GM23338 (cell line): ENCODE measurements at regions not wholly inside any gene's neighbourhood (a gene's known extent, or its start where the extent isn't known, plus 50 kb on each side); places are given as distances from the start of the nearest gene placed in this dataset.

Source experiments
- ATAC-seq: fragments of 200-7000 bp; cut with Tn5 transposase; 3 replicates; pipeline ENCODE4 v1.9.1; 2020
- DNase-seq: peaks from one replicate; pipeline ENCODE4 v3.0.0-alpha.2; 2015; ENCODE audit warnings: low spot score
- H2AFZ ChIP-seq: fragments of 200-600 bp; sonication (generic); 2 replicates; pipeline ENCODE4 v1.8.0; 2016; ENCODE audit warnings: antibody characterized with exemption, mild to moderate bottlenecking, moderate library complexity
- H3F3A ChIP-seq: fragments of 200-600 bp; sonication (generic); replicated peaks from 2 replicates; pipeline ENCODE4 v1.8.0; 2017; ENCODE audit warnings: antibody characterized with exemption, mixed run types, low read depth
- H3K27ac ChIP-seq: fragments of 200-600 bp; sonication (generic); 2 replicates; pipeline ENCODE4 v1.6.1; 2016; ENCODE audit warnings: low read depth
- H3K27me3 ChIP-seq: fragments of 200-600 bp; sonication (generic); 2 replicates; pipeline ENCODE4 v1.8.0; 2016; ENCODE audit warnings: mild to moderate bottlenecking, mixed run types, moderate library complexity; ENCODE audit not compliant: insufficient read depth
- H3K36me3 ChIP-seq: fragments of 200-600 bp; sonication (generic); 2 replicates; pipeline ENCODE4 v1.8.0; 2016; ENCODE audit warnings: mild to moderate bottlenecking; ENCODE audit not compliant: insufficient read depth
- H3K4me1 ChIP-seq: fragments of 200-600 bp; sonication (generic); 2 replicates; pipeline ENCODE4 v1.8.0; 2016; ENCODE audit warnings: mild to moderate bottlenecking, moderate library complexity; ENCODE audit not compliant: insufficient read depth
- H3K4me2 ChIP-seq: fragments of 200-600 bp; sonication (generic); 2 replicates; pipeline ENCODE4 v1.7.1; 2017; ENCODE audit warnings: mixed run types
- H3K4me3 ChIP-seq: fragments of 200-600 bp; sonication (generic); 2 replicates; pipeline ENCODE4 v1.6.1; 2016; ENCODE audit warnings: mixed run types
- H3K79me2 ChIP-seq: fragments of 200-600 bp; sonication (generic); replicated peaks from 2 replicates; pipeline ENCODE4 v1.8.0; 2017; ENCODE audit warnings: mild to moderate bottlenecking; ENCODE audit not compliant: insufficient read depth
- H3K9me2 ChIP-seq: fragments of 200-600 bp; sonication (generic); 2 replicates; pipeline ENCODE4 v1.8.0; 2017; ENCODE audit not compliant: insufficient read depth
- H4K20me1 ChIP-seq: fragments of 200-600 bp; sonication (generic); replicated peaks from 2 replicates; pipeline ENCODE4 v1.8.0; 2017; ENCODE audit warnings: mild to moderate bottlenecking; ENCODE audit not compliant: insufficient read depth
- H3K27ac Mint-ChIP-seq: 2 replicates; pipeline ENCODE4 v1.8.0; 2020; ENCODE audit warnings: inconsistent platforms, mild to moderate bottlenecking, moderate library complexity, mixed read lengths
- H3K27me3 Mint-ChIP-seq: 3 replicates; pipeline ENCODE4 v1.8.0; 2022; ENCODE audit warnings: low read depth, mild to moderate bottlenecking, moderate library complexity, mixed read lengths, inconsistent platforms; ENCODE audit not compliant: insufficient read depth, poor library complexity
- H3K36me3 Mint-ChIP-seq: 3 replicates; pipeline ENCODE4 v1.8.0; 2021; ENCODE audit warnings: low read depth, mild to moderate bottlenecking, inconsistent platforms, moderate library complexity, mixed read lengths
- H3K4me1 Mint-ChIP-seq: 3 replicates; pipeline ENCODE4 v1.8.0; 2020; ENCODE audit warnings: mild to moderate bottlenecking, inconsistent platforms, mixed read lengths
- H3K4me3 Mint-ChIP-seq: 3 replicates; pipeline ENCODE4 v1.8.0; 2021; ENCODE audit warnings: moderate library complexity, mild to moderate bottlenecking, inconsistent platforms, mixed read lengths
- H3K9me3 Mint-ChIP-seq: 3 replicates; pipeline ENCODE4 v1.8.0; 2020; ENCODE audit warnings: moderate library complexity, mild to moderate bottlenecking, inconsistent platforms, mixed read lengths
- CREB1 ChIP-seq: fragments of 250-450 bp; sonication (Bioruptor Pico); IDR thresholded peaks from 2 replicates; pipeline ENCODE4 v1.5.0; 2020; ENCODE audit warnings: low read depth, mild to moderate bottlenecking, moderate library complexity
- EZH2 ChIP-seq: fragments of 200-600 bp; sonication (generic); IDR thresholded peaks from one replicate; pipeline ENCODE4 v1.8.0; 2017; ENCODE audit warnings: antibody characterized with exemption, mild to moderate bottlenecking, low read depth; ENCODE audit not compliant: unreplicated experiment
- EZH2phosphoT487 ChIP-seq: fragments of 200-600 bp; sonication (generic); IDR thresholded peaks from one replicate; pipeline ENCODE4 v1.8.1; 2018; ENCODE audit warnings: antibody characterized with exemption; ENCODE audit not compliant: unreplicated experiment
- JUNB ChIP-seq: IDR thresholded peaks from one replicate; pipeline ENCODE4 v1.6.1; 2016; ENCODE audit warnings: antibody characterized with exemption; ENCODE audit not compliant: unreplicated experiment
- NANOG ChIP-seq: IDR thresholded peaks from 2 replicates; pipeline ENCODE4 v1.6.1; 2016; ENCODE audit warnings: antibody characterized with exemption, borderline replicate concordance
- POLR2AphosphoS5 ChIP-seq: IDR thresholded peaks from 2 replicates; pipeline ENCODE4 v1.6.1; 2016; ENCODE audit warnings: antibody characterized with exemption, low read depth
- STAT1 ChIP-seq: IDR thresholded peaks from one replicate; pipeline ENCODE4 v1.6.1; 2016; ENCODE audit warnings: antibody characterized with exemption; ENCODE audit not compliant: unreplicated experiment
- ZNF114 ChIP-seq: fragments of 250-450 bp; sonication (Bioruptor Pico); IDR thresholded peaks from 2 replicates; pipeline ENCODE4 v1.5.0; 2020; ENCODE audit warnings: mild to moderate bottlenecking, moderate library complexity
- ZNF331 ChIP-seq: fragments of 250-450 bp; sonication (Bioruptor Pico); IDR thresholded peaks from 2 replicates; pipeline ENCODE4 v1.5.0; 2020; ENCODE audit warnings: low read depth, mild to moderate bottlenecking, moderate library complexity
- TF ChIP-seq, protein P1 (sequence below): IDR thresholded peaks from 2 replicates; pipeline ENCODE4 v1.6.1; 2016; ENCODE audit warnings: antibody characterized with exemption
- TF ChIP-seq, protein P2 (sequence below), 2 experiments: fragments of 200-600 bp in 1 of 2; sonication (generic) in 1 of 2; conservative IDR thresholded peaks; 2 replicates each; pipeline versions ENCODE4 v1.5.1 to v1.6.1; 2016 to 2017; ENCODE audit warnings: antibody characterized with exemption in 2 of 2, low read depth in 2 of 2, mild to moderate bottlenecking in 2 of 2, moderate library complexity in 1 of 2
- TF ChIP-seq, protein P3 (sequence below): IDR thresholded peaks from one replicate; pipeline ENCODE4 v1.6.1; 2018; ENCODE audit warnings: antibody characterized with exemption; ENCODE audit not compliant: unreplicated experiment
- TF ChIP-seq, protein P4 (sequence below): fragments of 250-450 bp; sonication (Bioruptor Pico); IDR thresholded peaks from 2 replicates; pipeline ENCODE4 v1.5.0; 2020; ENCODE audit warnings: mild to moderate bottlenecking, moderate library complexity

DNA sequence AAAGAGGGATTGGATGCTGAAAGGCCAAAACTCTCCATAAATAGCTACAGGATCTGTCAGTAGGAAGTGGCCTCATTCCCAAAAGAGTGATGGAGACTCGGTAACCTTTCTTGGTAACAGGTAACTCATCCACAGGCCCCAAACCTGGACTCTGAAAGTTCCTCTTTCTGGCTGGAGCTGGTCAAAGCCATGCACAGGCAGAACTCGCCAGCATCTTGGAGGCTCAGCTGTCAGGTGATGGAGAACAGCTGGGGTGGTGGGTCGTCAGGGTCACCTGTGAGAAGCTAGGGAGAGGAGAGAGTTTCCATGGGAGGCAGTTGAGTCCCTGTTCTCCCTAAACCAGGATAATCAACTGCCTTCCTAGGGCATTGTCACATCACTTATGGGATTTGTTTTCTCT lies 354.3 kb upstream of the GATB start:
- no peak for DNase-seq
- no peak overlapping the region for H2AFZ ChIP-seq

More for the DNA sequence above, 354.3 kb upstream of the GATB start:
- Mint-ChIP-seq H3K4me3 (no peak overlapping the region), H3K27ac (no peak overlapping the region), H3K4me1 (peaks cover 4% of the 10 kb centered on the region; the same call in 2 of the 3 replicates), H3K36me3 (no peaks in the 10 kb centered on the region), H3K9me3 (no peaks in the 10 kb centered on the region), H3K27me3 (peaks cover 5% of the 10 kb centered on the region)
- H3K36me3 ChIP-seq: no peaks in the 10 kb centered on the region
- no peaks in the 10 kb centered on the region for H3K4me1 ChIP-seq
- H3K4me2 ChIP-seq: no peak overlapping the region
- no peaks in the 10 kb centered on the region for H4K20me1 ChIP-seq
- no peak overlapping the region for H3K4me3 ChIP-seq
- ATAC-seq: no peak
- peaks cover 18% of the 10 kb centered on the region for H3K9me2 ChIP-seq
- no peaks in the 10 kb centered on the region for H3K27me3 ChIP-seq
- TF ChIP-seq ZNF114 (CRISPR knock-in tag) (no peak), STAT1 (no peak), NANOG (no peak), EZH2phosphoT487 (no peak), POLR2AphosphoS5 (no peak), EZH2 (no peak), CREB1 (CRISPR knock-in tag) (no peak), ZNF331 (CRISPR knock-in tag) (no peak), JUNB (no peak)
- TF ChIP-seq, protein P1, sequence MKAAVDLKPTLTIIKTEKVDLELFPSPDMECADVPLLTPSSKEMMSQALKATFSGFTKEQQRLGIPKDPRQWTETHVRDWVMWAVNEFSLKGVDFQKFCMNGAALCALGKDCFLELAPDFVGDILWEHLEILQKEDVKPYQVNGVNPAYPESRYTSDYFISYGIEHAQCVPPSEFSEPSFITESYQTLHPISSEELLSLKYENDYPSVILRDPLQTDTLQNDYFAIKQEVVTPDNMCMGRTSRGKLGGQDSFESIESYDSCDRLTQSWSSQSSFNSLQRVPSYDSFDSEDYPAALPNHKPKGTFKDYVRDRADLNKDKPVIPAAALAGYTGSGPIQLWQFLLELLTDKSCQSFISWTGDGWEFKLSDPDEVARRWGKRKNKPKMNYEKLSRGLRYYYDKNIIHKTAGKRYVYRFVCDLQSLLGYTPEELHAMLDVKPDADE: no peak
- TF ChIP-seq, protein P2, sequence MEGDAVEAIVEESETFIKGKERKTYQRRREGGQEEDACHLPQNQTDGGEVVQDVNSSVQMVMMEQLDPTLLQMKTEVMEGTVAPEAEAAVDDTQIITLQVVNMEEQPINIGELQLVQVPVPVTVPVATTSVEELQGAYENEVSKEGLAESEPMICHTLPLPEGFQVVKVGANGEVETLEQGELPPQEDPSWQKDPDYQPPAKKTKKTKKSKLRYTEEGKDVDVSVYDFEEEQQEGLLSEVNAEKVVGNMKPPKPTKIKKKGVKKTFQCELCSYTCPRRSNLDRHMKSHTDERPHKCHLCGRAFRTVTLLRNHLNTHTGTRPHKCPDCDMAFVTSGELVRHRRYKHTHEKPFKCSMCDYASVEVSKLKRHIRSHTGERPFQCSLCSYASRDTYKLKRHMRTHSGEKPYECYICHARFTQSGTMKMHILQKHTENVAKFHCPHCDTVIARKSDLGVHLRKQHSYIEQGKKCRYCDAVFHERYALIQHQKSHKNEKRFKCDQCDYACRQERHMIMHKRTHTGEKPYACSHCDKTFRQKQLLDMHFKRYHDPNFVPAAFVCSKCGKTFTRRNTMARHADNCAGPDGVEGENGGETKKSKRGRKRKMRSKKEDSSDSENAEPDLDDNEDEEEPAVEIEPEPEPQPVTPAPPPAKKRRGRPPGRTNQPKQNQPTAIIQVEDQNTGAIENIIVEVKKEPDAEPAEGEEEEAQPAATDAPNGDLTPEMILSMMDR (conservative IDR thresholded peaks at IDR 0.05; ENCODE audit: low read depth in 2 of 2): no peak
- TF ChIP-seq, protein P3, sequence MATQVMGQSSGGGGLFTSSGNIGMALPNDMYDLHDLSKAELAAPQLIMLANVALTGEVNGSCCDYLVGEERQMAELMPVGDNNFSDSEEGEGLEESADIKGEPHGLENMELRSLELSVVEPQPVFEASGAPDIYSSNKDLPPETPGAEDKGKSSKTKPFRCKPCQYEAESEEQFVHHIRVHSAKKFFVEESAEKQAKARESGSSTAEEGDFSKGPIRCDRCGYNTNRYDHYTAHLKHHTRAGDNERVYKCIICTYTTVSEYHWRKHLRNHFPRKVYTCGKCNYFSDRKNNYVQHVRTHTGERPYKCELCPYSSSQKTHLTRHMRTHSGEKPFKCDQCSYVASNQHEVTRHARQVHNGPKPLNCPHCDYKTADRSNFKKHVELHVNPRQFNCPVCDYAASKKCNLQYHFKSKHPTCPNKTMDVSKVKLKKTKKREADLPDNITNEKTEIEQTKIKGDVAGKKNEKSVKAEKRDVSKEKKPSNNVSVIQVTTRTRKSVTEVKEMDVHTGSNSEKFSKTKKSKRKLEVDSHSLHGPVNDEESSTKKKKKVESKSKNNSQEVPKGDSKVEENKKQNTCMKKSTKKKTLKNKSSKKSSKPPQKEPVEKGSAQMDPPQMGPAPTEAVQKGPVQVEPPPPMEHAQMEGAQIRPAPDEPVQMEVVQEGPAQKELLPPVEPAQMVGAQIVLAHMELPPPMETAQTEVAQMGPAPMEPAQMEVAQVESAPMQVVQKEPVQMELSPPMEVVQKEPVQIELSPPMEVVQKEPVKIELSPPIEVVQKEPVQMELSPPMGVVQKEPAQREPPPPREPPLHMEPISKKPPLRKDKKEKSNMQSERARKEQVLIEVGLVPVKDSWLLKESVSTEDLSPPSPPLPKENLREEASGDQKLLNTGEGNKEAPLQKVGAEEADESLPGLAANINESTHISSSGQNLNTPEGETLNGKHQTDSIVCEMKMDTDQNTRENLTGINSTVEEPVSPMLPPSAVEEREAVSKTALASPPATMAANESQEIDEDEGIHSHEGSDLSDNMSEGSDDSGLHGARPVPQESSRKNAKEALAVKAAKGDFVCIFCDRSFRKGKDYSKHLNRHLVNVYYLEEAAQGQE: no peak
- TF ChIP-seq, protein P4, sequence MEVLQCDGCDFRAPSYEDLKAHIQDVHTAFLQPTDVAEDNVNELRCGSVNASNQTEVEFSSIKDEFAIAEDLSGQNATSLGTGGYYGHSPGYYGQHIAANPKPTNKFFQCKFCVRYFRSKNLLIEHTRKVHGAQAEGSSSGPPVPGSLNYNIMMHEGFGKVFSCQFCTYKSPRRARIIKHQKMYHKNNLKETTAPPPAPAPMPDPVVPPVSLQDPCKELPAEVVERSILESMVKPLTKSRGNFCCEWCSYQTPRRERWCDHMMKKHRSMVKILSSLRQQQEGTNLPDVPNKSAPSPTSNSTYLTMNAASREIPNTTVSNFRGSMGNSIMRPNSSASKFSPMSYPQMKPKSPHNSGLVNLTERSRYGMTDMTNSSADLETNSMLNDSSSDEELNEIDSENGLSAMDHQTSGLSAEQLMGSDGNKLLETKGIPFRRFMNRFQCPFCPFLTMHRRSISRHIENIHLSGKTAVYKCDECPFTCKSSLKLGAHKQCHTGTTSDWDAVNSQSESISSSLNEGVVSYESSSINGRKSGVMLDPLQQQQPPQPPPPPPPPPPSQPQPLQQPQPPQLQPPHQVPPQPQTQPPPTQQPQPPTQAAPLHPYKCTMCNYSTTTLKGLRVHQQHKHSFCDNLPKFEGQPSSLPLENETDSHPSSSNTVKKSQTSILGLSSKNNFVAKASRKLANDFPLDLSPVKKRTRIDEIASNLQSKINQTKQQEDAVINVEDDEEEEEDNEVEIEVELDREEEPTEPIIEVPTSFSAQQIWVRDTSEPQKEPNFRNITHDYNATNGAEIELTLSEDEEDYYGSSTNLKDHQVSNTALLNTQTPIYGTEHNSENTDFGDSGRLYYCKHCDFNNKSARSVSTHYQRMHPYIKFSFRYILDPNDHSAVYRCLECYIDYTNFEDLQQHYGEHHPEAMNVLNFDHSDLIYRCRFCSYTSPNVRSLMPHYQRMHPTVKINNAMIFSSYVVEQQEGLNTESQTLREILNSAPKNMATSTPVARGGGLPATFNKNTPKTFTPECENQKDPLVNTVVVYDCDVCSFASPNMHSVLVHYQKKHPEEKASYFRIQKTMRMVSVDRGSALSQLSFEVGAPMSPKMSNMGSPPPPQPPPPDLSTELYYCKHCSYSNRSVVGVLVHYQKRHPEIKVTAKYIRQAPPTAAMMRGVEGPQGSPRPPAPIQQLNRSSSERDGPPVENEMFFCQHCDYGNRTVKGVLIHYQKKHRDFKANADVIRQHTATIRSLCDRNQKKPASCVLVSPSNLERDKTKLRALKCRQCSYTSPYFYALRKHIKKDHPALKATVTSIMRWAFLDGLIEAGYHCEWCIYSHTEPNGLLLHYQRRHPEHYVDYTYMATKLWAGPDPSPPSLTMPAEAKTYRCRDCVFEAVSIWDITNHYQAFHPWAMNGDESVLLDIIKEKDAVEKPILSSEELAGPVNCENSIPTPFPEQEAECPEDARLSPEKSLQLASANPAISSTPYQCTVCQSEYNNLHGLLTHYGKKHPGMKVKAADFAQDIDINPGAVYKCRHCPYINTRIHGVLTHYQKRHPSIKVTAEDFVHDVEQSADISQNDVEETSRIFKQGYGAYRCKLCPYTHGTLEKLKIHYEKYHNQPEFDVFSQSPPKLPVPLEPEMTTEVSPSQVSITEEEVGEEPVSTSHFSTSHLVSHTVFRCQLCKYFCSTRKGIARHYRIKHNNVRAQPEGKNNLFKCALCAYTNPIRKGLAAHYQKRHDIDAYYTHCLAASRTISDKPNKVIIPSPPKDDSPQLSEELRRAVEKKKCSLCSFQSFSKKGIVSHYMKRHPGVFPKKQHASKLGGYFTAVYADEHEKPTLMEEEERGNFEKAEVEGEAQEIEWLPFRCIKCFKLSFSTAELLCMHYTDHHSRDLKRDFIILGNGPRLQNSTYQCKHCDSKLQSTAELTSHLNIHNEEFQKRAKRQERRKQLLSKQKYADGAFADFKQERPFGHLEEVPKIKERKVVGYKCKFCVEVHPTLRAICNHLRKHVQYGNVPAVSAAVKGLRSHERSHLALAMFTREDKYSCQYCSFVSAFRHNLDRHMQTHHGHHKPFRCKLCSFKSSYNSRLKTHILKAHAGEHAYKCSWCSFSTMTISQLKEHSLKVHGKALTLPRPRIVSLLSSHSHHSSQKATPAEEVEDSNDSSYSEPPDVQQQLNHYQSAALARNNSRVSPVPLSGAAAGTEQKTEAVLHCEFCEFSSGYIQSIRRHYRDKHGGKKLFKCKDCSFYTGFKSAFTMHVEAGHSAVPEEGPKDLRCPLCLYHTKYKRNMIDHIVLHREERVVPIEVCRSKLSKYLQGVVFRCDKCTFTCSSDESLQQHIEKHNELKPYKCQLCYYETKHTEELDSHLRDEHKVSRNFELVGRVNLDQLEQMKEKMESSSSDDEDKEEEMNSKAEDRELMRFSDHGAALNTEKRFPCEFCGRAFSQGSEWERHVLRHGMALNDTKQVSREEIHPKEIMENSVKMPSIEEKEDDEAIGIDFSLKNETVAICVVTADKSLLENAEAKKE (CRISPR knock-in tag): no peak
- H3F3A ChIP-seq: no peaks in the 10 kb centered on the region
- no peaks in the 10 kb centered on the region for H3K79me2 ChIP-seq
- no peak overlapping the region for H3K27ac ChIP-seq
